Left hindlimb (tissue), 1 donor: ENCODE measurements at regions not wholly inside any gene's neighbourhood (a gene's known extent, or its start where the extent isn't known, plus 50 kb on each side); places are given as distances from the start of the nearest gene placed in this dataset.
A peak's percentile ranks its signal among the peaks of the same experiment; 100 is the strongest.
"Not testable (repeated sequence)": the region's sequence is repeated elsewhere in the genome, so short reads cannot be mapped to it uniquely, and the experiment has no call there.

Experiments used
- DNase-seq: peaks from one replicate; pipeline ENCODE4 v3.0.0-alpha.2; 2018

DNA sequence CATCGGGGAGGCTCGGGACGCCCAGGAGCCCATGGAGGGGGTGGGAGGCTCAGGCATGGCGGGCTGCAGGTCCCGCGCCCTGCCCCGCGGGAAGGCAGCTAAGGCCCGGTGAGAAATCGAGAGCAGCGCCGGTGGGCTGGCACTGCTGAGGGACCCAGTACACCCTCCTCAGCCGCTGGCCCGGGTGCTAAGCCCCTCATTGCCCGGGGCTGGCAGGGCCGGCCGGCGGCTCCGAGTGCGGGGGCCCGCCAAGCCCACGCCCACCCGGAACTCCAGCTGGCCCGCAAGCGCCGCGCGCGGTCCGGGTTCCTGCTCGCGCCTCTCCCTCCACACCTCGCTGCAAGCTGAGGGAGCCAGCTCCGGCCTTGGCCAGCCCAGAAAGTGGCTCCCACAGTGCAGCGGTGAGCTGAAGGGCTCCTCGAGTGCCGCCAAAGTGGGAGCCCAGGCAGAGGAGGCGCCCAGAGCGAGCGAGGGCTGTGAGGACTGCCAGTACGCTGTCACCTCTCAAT lies 195.0 kb upstream of the PIK3R1 start:
- not testable (repeated sequence) for DNase-seq

GRCh38 chr5:68015381-68016302 lies 199.9 kb upstream of the PIK3R1 start:
- no peak for DNase-seq

DNA sequence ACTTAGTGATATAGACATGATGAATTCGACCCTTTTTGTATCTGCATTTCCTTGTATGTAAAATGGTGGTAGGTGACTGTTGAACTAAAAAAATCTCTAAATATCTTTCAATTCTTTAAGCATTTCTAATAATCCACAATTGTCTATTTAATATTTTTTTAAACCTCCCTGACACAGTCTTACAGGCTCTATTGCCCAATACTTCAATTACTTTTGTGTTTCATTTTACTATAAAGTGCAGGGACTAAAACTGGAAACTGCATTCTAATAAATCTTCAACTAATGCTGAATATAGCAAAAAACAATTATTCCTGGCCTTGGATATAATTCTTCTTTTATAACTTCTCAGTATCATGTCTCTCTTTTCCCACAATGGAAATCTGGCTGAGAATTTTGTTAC lies 202.7 kb upstream of the PIK3R1 start:
- no peak for DNase-seq

- DNase-seq: no peak
These were observed 203.1 kb upstream of the PIK3R1 start for GRCh38 chr5:68012429-68012828.

DNA sequence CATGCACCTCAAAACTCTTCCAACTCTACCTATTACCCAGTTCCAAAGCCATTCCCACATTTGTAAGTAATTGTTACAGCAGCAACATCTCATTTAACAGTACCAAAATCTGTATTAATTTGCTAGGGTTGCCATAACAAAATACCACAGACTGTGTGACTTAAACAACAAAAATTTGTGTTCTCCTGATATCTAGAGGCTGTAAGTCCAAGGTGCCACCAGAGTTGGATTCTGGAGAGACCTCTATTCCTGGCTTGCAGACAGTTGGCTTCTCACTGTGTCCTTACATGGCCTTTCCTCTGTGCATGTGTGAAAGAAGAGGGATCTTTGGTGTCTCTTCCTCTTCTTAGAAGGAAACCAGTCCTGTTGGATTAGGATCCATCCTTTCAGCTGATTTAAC lies 203.8 kb upstream of the PIK3R1 start:
- DNase-seq: no peak

GRCh38 chr5:68011259-68011760 lies 204.2 kb upstream of the PIK3R1 start:
- DNase-seq: no peak

DNA sequence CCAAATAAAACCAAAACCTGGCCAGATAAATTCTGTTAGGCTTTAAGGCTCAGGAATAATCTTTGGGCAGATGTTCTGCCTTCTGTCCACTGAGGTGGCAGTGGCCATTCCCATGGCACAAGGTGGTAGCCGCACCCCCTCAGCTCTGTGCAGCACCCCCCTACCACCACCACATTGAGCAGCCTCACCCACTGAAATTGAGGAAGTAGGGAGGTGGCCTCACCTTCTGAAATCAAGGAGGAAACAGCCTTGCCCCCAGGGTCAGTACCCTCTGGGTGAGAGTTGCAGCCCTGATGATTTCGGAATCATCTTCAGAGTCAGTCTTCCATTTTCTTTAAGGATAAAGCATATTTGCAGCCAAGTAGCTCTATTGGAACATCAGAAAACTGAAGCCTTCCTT lies 204.8 kb upstream of the PIK3R1 start:
- DNase-seq: no peak

- DNase-seq: peak; percentile 37
These were observed 208.1 kb upstream of the PIK3R1 start for GRCh38 chr5:68007451-68007850.

GRCh38 chr5:68002836-68003235 lies 212.7 kb upstream of the PIK3R1 start:
- DNase-seq: no peak

- no peak for DNase-seq
These were observed 214.8 kb upstream of the PIK3R1 start for GRCh38 chr5:68000805-68001204.

GRCh38 chr5:67999391-67999790 lies 216.2 kb upstream of the PIK3R1 start:
- DNase-seq: no peak

GRCh38 chr5:67998709-67999261 lies 216.8 kb upstream of the PIK3R1 start:
- peak; percentile 29 for DNase-seq

DNA sequence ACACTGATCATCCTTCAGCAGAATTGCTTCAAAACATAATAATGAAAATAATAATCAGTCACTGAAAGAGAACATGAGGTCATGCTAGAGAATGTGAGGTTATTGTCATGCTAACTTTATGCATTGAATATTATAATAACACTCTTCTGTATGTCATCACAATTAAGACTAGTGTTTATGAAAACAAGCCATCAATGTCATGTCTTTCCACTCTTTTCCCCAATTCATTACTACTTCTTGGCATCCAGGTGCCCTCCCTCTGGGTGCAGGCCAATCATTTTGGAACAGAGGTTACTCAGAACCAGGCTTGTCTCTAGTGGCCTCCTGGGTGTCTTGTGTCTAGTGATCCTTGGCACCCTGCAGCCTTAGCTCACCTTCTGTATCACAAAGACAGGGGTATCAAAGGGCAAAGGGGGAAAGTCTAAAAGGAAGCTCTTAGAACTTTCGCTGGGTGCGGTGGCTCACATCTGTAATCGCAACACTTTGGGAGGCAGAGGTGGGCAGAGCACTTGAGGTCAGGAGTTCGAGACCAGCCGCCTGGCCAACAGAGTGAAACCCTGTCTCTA lies 217.6 kb upstream of the PIK3R1 start:
- no peak for DNase-seq

- DNase-seq: no peak
These were observed 218.4 kb upstream of the PIK3R1 start for GRCh38 chr5:67997148-67997547.

- DNase-seq: no peak
These were observed 219.0 kb upstream of the PIK3R1 start for GRCh38 chr5:67996596-67996995.

GRCh38 chr5:67992923-67993322 lies 222.6 kb upstream of the PIK3R1 start:
- DNase-seq: no peak

DNA sequence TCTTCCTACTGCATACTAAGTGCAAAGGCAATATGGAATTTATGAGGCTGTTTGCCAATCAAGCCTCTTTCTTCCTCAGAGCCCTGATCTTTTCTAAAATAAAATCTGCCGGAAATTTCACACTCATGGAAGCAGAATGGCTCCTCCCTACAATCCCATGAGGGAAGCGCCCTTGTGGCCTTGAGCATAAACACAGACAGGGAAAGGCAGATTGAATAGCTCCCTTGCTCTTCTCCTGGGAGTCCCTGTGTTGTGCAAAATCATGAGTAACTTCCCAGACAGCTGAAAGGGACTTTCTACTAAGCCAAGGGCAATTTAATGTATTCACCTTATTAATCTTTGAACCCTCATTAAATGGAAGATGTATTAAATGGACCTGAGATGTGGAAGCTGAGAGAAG lies 226.1 kb upstream of the PIK3R1 start:
- no peak for DNase-seq

DNA sequence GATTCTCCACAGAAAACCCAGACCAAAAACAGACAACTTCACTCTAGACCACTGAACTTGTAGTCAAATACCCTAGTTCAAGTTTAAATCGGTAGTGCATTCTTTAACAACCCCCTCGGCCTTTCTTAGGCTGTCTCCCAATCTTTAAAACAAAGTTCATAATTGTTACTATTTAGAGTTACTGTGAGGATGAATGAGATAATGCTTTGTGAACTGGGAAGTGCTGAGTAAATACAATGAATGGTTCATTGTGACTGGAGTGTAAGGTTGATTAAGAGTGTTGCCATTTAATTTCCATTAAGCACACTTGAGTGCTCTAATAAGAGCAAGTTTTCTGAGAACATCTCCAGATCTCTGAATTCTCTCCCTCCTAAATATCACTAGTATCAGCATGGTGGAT lies 228.8 kb upstream of the PIK3R1 start:
- no peak for DNase-seq

DNA sequence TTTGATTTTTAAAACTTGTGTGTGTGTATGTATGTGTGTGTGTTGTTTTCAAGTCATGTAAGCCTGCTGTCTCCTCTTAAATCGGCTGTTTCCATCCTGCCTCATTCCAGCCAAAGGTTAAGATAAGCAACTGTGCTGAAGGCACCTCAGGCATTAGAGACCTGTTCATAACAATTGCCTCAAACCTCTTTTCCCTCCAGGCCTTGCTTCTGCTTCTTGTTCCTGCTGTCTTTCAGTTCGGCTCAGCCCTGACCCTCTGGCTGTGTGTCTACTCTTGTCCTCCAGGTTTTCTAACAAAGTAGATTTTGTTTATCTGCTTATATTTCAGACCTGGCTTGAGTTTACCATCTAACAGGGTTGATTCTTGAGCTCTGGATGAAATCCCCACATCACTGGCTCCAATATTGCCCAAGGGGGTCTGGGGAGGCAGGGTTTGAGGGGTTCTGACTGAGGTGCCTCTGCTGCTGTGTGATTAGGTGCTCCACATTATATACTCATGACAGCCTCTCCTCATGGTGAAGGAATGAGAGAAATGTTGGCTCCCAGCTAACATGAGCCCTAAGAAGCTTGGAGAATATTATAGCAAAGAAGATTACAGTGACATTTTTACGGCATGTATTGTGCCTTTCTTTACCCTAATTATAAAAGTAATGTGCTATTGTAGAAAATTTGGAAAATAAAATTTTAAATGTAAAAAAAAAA lies 229.7 kb upstream of the PIK3R1 start:
- no peak for DNase-seq

GRCh38 chr5:67984546-67984945 lies 231.0 kb upstream of the PIK3R1 start:
- no peak for DNase-seq

DNA sequence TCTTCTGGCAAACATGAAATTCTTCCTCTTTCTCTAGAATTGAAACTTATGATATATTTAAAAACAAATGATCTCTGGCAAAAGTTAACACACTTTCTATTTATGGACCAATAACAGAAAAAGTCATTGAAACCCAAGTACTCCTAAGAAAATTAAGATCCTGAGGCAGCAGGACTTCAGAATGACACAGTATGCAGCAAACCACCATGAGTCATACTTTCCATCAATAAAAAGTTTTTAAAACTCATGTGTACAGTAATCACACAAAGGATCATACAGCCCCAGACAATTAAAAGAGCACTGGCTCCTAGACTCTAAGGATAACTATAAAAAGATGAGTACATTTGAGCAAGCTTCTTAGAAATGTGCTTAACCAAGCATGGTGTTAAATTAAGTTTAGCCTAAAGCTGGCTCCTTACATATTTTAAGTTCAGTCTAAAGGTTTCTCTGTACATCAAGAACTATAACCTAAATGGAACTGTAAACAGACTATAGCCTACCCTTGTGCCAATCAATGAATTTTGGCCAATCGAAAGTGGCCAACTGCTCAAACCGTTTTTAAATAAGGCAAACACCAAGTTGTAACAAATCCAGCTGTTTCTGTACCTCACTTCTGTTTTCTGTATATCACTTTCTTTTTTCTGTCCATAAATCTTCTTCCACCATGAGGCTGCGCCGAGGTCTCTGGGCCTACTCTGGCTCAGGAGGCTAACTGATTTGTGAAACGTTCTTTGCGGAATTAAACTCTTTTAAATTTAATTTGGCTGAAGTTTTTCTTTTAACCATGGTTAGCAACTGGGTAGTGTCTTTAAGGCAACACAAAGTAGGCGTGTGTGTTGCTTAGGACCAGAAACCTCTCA lies 232.1 kb upstream of the PIK3R1 start:
- DNase-seq: no peak

DNA sequence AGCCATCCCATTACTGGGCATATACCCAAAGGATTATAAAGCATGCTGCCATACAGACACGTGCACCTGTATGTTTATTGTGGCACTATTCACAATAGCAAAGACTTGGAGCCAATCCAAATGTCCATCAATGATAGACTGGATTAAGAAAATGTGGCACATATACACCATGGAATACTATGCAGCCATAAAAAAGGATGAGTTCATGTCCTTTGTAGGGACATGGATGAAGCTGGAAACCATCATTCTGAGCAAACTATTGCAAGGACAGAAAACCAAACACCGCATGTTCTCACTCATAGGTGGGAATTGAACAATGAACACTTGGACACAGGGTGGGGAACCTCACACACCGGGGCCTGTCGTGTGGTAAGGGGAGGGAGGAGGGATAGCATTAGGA lies 233.4 kb upstream of the PIK3R1 start:
- not testable (repeated sequence) for DNase-seq
